ENCODE measurements at regions not wholly inside any gene's neighbourhood (a gene's known extent, or its start where the extent isn't known, plus 50 kb on each side); places are given as distances from the start of the nearest gene placed in this dataset.

DNA sequence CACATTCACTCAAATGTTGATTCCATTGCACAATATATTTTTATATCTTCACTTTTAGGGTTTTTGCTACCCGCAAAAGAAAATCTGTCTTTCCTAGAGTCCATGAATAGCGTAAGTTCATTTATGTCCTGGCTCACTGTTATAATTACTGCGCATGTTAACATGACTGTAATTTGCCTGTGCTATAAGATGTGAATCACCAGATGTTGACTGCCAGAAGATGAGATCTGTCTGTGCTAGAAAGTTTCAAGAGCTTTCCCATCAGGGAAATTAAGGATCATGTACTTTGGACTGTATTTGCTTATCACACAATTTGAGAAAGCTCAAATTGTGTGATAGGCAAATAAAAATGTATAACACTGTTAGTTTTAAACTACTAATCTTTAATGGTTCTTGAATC lies 322.5 kb downstream of the CHL1 start:
- TF ChIP-seq TAF1 (IDR thresholded peaks at IDR 0.05; ENCODE audit: low read depth, low read length) (no peak), POLR2A (IDR thresholded peaks at IDR 0.05; ENCODE audit: low read depth, low read length) (no peak), POLR2AphosphoS5 (IDR thresholded peaks at IDR 0.05; ENCODE audit: low read depth, low read length) (no peak), POU2F2 (IDR thresholded peaks at IDR 0.05; ENCODE audit: low read depth, low read length) (no peak), PAX5 (IDR thresholded peaks at IDR 0.05; ENCODE audit: insufficient read depth, low read length, severe bottlenecking) (no peak), SPI1 (IDR thresholded peaks at IDR 0.05; ENCODE audit: low read depth, low read length) (no peak)
